ENCODE measurements at regions not wholly inside any gene's neighbourhood (a gene's known extent, or its start where the extent isn't known, plus 50 kb on each side); places are given as distances from the start of the nearest gene placed in this dataset.

DNA sequence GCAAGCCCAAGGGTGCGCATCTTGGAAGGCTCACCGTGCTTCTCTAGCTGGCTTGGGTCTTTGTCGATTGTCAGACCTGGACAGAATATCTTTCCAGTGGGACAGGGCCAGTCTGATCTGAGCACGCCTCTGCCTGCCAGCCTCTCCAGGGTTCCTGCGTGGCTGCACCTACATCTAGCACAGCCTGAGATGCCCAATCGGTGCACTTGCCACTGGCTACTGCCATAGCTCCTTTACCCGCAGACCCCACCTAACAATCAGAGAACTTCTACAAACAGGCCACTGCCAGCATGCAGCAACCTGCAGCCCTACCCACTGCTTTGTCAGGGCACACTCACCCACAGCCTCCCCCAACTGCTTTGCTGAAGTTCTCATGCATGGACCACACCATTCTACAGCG lies 56.7 kb upstream of the PHACTR3 start:
- TF ChIP-seq POLR2A (IDR thresholded peaks at IDR 0.05; ENCODE audit: low read depth, low read length) (no peak), USF2 (IDR thresholded peaks at IDR 0.05; ENCODE audit: low read depth, low read length) (no peak), RFX5 (IDR thresholded peaks at IDR 0.05; ENCODE audit: low read depth, low read length) (no peak), RAD21 (IDR thresholded peaks at IDR 0.05; ENCODE audit: low read length) (no peak), SMC3 (IDR thresholded peaks at IDR 0.05; ENCODE audit: low read depth, low read length) (no peak)
- TF ChIP-seq, protein P1, sequence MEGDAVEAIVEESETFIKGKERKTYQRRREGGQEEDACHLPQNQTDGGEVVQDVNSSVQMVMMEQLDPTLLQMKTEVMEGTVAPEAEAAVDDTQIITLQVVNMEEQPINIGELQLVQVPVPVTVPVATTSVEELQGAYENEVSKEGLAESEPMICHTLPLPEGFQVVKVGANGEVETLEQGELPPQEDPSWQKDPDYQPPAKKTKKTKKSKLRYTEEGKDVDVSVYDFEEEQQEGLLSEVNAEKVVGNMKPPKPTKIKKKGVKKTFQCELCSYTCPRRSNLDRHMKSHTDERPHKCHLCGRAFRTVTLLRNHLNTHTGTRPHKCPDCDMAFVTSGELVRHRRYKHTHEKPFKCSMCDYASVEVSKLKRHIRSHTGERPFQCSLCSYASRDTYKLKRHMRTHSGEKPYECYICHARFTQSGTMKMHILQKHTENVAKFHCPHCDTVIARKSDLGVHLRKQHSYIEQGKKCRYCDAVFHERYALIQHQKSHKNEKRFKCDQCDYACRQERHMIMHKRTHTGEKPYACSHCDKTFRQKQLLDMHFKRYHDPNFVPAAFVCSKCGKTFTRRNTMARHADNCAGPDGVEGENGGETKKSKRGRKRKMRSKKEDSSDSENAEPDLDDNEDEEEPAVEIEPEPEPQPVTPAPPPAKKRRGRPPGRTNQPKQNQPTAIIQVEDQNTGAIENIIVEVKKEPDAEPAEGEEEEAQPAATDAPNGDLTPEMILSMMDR (conservative IDR thresholded peaks at IDR 0.05; ENCODE audit: low read depth, low read length): no peak
